LNCaP clone FGC (cell line): ENCODE measurements at regions not wholly inside any gene's neighbourhood (a gene's known extent, or its start where the extent isn't known, plus 50 kb on each side); places are given as distances from the start of the nearest gene placed in this dataset.
"Not testable (repeated sequence)": the region's sequence is repeated elsewhere in the genome, so short reads cannot be mapped to it uniquely, and the experiment has no call there.

Source experiments
- DNase-seq: peaks from one replicate; pipeline ENCODE4 v3.0.0-alpha.2; 2011; ENCODE audit warnings: low read depth
- H3K4me3 ChIP-seq: 2 replicates; pipeline ENCODE4 v1.5.1; 2011; ENCODE audit warnings: mild to moderate bottlenecking, low read depth, low read length, control low read depth
- CTCF ChIP-seq: IDR thresholded peaks from 2 replicates; pipeline ENCODE4 v1.5.1; 2012; ENCODE audit warnings: mild to moderate bottlenecking; ENCODE audit not compliant: control insufficient read depth, insufficient read depth; ENCODE audit errors: extremely low read depth

GRCh38 chr1:227486559-227486958, 76.8 kb upstream of the ZNF678 start:
- no peak for DNase-seq
- TF ChIP-seq CTCF, result no peak

GRCh38 chr1:227482023-227482299, 81.4 kb upstream of the ZNF678 start:
- DNase-seq, result no peak
- no peak for TF ChIP-seq CTCF
- no peak overlapping the region for H3K4me3 ChIP-seq

More at GRCh38 chr1:227486559-227486958, 76.8 kb upstream of the ZNF678 start:
- H3K4me3 ChIP-seq, result no peak overlapping the region

- not testable (repeated sequence) for H3K4me3 ChIP-seq, DNase-seq
Measured at GRCh38 chr1:227474072-227474471, 89.3 kb upstream of the ZNF678 start.

- no peak for DNase-seq
- H3K4me3 ChIP-seq, result no peak overlapping the region
- no peak for TF ChIP-seq CTCF
Measured at GRCh38 chr1:227472772-227473171, 90.6 kb upstream of the ZNF678 start.

- no peak for TF ChIP-seq CTCF
- no peak for DNase-seq
- H3K4me3 ChIP-seq, result no peak overlapping the region
Measured at GRCh38 chr1:227470688-227471087, 92.7 kb upstream of the ZNF678 start.

- no peak for TF ChIP-seq CTCF
- DNase-seq, result no peak
- H3K4me3 ChIP-seq, result no peak overlapping the region
Measured at GRCh38 chr1:227469708-227470107, 93.6 kb upstream of the ZNF678 start.

- H3K4me3 ChIP-seq, result no peak overlapping the region
- TF ChIP-seq CTCF, result no peak
- DNase-seq, result no peak
Measured at GRCh38 chr1:227466039-227466645, 97.2 kb upstream of the ZNF678 start.
